HepG2 (cell line): ENCODE measurements at regions not wholly inside any gene's neighbourhood (a gene's known extent, or its start where the extent isn't known, plus 50 kb on each side); places are given as distances from the start of the nearest gene placed in this dataset.

ENCODE experiments used
- CREB1 ChIP-seq, 2 experiments: fragments of 450-650 bp in 1 of 2; IDR thresholded peaks; 2 replicates each; pipeline ENCODE4 v1.6.1; 2016 to 2017; ENCODE audit warnings: control low read depth in 1 of 2, mild to moderate bottlenecking in 1 of 2, missing compliant biosample characterization in 1 of 2, missing genetic modification characterization in 1 of 2
- ELF4 ChIP-seq: sonication (generic); formaldehyde crosslinking; IDR thresholded peaks from 2 replicates; pipeline ENCODE4 v1.5.0; 2020; ENCODE audit warnings: missing genetic modification reagents, mild to moderate bottlenecking, moderate library complexity, borderline replicate concordance
- MAFG ChIP-seq: sonication (generic); formaldehyde crosslinking; IDR thresholded peaks from 2 replicates; pipeline ENCODE4 v1.5.1; 2020; ENCODE audit warnings: mild to moderate bottlenecking, missing genetic modification reagents
- RAD21 ChIP-seq: fragments of 450-650 bp; formaldehyde crosslinking; IDR thresholded peaks from 2 replicates; pipeline ENCODE4 v1.5.0; 2020; ENCODE audit warnings: mild to moderate bottlenecking
- SUZ12 ChIP-seq: fragments of 150-350 bp; IDR thresholded peaks from 2 replicates; pipeline ENCODE4 v1.6.1; 2014; ENCODE audit warnings: low read depth, low read length
- TAF1 ChIP-seq: sonication (generic); formaldehyde crosslinking; IDR thresholded peaks from 2 replicates; pipeline ENCODE4 v1.4.0; 2020; ENCODE audit warnings: missing genetic modification reagents
- ZBTB21 ChIP-seq: sonication (generic); formaldehyde crosslinking; IDR thresholded peaks from 2 replicates; pipeline ENCODE4 v1.4.0; 2020; ENCODE audit warnings: missing genetic modification reagents
- ZNF274 ChIP-seq: sonication (generic); formaldehyde crosslinking; IDR thresholded peaks from 2 replicates; pipeline ENCODE4 v1.5.1; 2020; ENCODE audit warnings: mild to moderate bottlenecking, missing genetic modification reagents
- ZNF282 ChIP-seq: fragments of 450-650 bp; IDR thresholded peaks from 2 replicates; pipeline ENCODE4 v1.6.1; 2018; ENCODE audit not compliant: partially characterized antibody
- ZNF3 ChIP-seq: IDR thresholded peaks from 2 replicates; pipeline ENCODE4 v1.7.0; 2017; ENCODE audit warnings: inconsistent platforms
- ZNF430 ChIP-seq: sonication (generic); formaldehyde crosslinking; IDR thresholded peaks from 2 replicates; pipeline ENCODE4 v1.9.0; 2021; ENCODE audit warnings: mild to moderate bottlenecking, missing genetic modification reagents
- TF ChIP-seq, protein P1 (sequence below): IDR thresholded peaks from 2 replicates; pipeline ENCODE4 v1.6.1; 2012; ENCODE audit warnings: inconsistent platforms
- TF ChIP-seq, protein P2 (sequence below), 2 experiments: IDR thresholded peaks; 2 replicates each; pipeline ENCODE4 v1.6.1; 2011 to 2012; ENCODE audit warnings: low read length in 2 of 2, borderline replicate concordance in 1 of 2, low read depth in 1 of 2, mild to moderate bottlenecking in 1 of 2, moderate library complexity in 1 of 2
- TF ChIP-seq, protein P3 (sequence below): sonication (generic); formaldehyde crosslinking; IDR thresholded peaks from 2 replicates; pipeline ENCODE4 v1.5.1; 2020; ENCODE audit warnings: missing genetic modification reagents, mild to moderate bottlenecking, borderline replicate concordance

DNA sequence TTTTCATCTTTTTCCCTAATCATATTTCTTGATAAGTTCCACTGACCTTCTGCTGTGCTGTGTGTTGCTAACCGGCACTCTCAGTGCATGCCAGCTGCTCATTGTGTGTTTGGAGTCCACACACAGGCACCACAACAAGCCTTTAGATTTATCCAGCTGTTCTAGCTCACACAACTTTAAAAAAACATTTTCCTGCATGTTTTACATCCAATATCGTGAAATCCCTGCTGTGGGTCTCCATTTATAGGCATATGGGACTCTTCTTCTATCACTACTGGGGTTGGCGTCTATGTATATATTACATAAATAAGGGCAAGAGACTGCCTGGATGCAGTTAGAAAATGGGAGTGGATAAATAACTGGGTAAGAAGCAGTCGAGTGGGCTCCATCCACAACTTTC, 183.6 kb upstream of the ADARB2 start:
- no peak for TF ChIP-seq ZNF430 (CRISPR knock-in tag)
- no peak for TF ChIP-seq ZNF282
- no peak for TF ChIP-seq TAF1
- no peak for TF ChIP-seq MAFG (CRISPR knock-in tag)
- TF ChIP-seq, protein P1, sequence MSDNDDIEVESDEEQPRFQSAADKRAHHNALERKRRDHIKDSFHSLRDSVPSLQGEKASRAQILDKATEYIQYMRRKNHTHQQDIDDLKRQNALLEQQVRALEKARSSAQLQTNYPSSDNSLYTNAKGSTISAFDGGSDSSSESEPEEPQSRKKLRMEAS = no peak
- no peak for TF ChIP-seq RAD21 (CRISPR knock-in tag)
- no peak for TF ChIP-seq SUZ12
- no peak for TF ChIP-seq ZNF274
- TF ChIP-seq, protein P2, sequence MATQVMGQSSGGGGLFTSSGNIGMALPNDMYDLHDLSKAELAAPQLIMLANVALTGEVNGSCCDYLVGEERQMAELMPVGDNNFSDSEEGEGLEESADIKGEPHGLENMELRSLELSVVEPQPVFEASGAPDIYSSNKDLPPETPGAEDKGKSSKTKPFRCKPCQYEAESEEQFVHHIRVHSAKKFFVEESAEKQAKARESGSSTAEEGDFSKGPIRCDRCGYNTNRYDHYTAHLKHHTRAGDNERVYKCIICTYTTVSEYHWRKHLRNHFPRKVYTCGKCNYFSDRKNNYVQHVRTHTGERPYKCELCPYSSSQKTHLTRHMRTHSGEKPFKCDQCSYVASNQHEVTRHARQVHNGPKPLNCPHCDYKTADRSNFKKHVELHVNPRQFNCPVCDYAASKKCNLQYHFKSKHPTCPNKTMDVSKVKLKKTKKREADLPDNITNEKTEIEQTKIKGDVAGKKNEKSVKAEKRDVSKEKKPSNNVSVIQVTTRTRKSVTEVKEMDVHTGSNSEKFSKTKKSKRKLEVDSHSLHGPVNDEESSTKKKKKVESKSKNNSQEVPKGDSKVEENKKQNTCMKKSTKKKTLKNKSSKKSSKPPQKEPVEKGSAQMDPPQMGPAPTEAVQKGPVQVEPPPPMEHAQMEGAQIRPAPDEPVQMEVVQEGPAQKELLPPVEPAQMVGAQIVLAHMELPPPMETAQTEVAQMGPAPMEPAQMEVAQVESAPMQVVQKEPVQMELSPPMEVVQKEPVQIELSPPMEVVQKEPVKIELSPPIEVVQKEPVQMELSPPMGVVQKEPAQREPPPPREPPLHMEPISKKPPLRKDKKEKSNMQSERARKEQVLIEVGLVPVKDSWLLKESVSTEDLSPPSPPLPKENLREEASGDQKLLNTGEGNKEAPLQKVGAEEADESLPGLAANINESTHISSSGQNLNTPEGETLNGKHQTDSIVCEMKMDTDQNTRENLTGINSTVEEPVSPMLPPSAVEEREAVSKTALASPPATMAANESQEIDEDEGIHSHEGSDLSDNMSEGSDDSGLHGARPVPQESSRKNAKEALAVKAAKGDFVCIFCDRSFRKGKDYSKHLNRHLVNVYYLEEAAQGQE (IDR thresholded peaks at IDR 0.05; ENCODE audit: borderline replicate concordance in 1 of 2, low read depth in 1 of 2, low read length in 2 of 2) = no peak
- TF ChIP-seq ZBTB21 = no peak
- TF ChIP-seq, protein P3, sequence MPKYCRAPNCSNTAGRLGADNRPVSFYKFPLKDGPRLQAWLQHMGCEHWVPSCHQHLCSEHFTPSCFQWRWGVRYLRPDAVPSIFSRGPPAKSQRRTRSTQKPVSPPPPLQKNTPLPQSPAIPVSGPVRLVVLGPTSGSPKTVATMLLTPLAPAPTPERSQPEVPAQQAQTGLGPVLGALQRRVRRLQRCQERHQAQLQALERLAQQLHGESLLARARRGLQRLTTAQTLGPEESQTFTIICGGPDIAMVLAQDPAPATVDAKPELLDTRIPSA (CRISPR knock-in tag) = no peak
- TF ChIP-seq ELF4 = no peak
- no peak for TF ChIP-seq ZNF3 (CRISPR knock-in tag)
- no peak for TF ChIP-seq CREB1 (IDR thresholded peaks at IDR 0.05)
- no peak for TF ChIP-seq CREB1 (CRISPR knock-in tag; IDR thresholded peaks at IDR 0.05)
